HCT116 (cell line): ENCODE measurements at regions not wholly inside any gene's neighbourhood (a gene's known extent, or its start where the extent isn't known, plus 50 kb on each side); places are given as distances from the start of the nearest gene placed in this dataset.

Experiments used
- ATAC-seq: fragments of 200-7000 bp; cut with Tn5 transposase; 2 replicates; pipeline ENCODE4 v1.9.1; 2020; ENCODE audit warnings: mild to moderate bottlenecking, moderate library complexity
- BruUV-seq: library from RNA; stranded (reverse); fragments of 400-500 nt; replicated peaks from 2 replicates; lab custom pipeline; 2021; lab: Mats Ljungman, UMichigan
- CTCF ChIA-PET: fragments of 300-600 bp; sonication (Branson Sonifier 250); formaldehyde crosslinking; loops from one replicate; lab custom pipeline; 2021; ENCODE audit warnings: antibody characterized with exemption; lab: Charles Lee
- POLR2A ChIA-PET: fragments of 300-600, 350-600 bp; sonication (Branson Sonifier 250); formaldehyde crosslinking; loops from one replicate; lab custom pipeline; 2021; ENCODE audit warnings: antibody characterized with exemption; lab: Charles Lee
- RAD21 ChIA-PET, 2 experiments: fragments of 300-600 bp; sonication (Branson Sonifier 250); formaldehyde crosslinking; loops; one replicate each; lab custom pipeline; 2023; ENCODE audit warnings: low total read pairs in 2 of 2; ENCODE audit not compliant: uncharacterized antibody in 2 of 2, unreplicated experiment in 2 of 2, low non-redundant PET in 1 of 2; lab: Charles Lee
- DNase-seq: peaks from one replicate; pipeline ENCODE4 v3.0.0-alpha.2; 2010; ENCODE audit warnings: low read depth, low spot score
- H2AFZ ChIP-seq: fragments of 200-600 bp; shearing (Covaris generic), sonication (generic); 2 replicates; pipeline ENCODE4 v1.6.1; 2017; ENCODE audit warnings: low read depth, mixed run types, mixed read lengths, antibody characterized with exemption, low read length; ENCODE audit not compliant: poor library complexity, severe bottlenecking
- H3K27ac ChIP-seq: 2 replicates; pipeline ENCODE4 v1.5.1; 2012; ENCODE audit warnings: low read depth, low read length
- H3K27me3 ChIP-seq: fragments of 200-600 bp; sonication (generic); 2 replicates; pipeline ENCODE4 v1.6.1; 2016; ENCODE audit warnings: mixed run types, low read length, mixed read lengths; ENCODE audit not compliant: insufficient read depth
- H3K36me3 ChIP-seq, 2 experiments: fragments of 200-500 bp in 1 of 2; fragments of 200-600 bp in 1 of 2; sonication (Bioruptor generic) in 1 of 2; sonication (generic) in 1 of 2; 2 replicates each; pipeline versions ENCODE4 v1.5.1 to v1.6.1; 2014 to 2016; ENCODE audit warnings: low read length in 2 of 2, inconsistent platforms in 1 of 2, mixed read lengths in 1 of 2, mixed run types in 1 of 2; ENCODE audit not compliant: insufficient read depth in 2 of 2, control insufficient read depth in 1 of 2
- H3K4me1 ChIP-seq, 2 experiments: fragments of 200-600 bp in 1 of 2; sonication (generic) in 1 of 2; 2 replicates each; pipeline versions ENCODE4 v1.5.1 to v1.6.1; 2012 to 2017; ENCODE audit warnings: low read length in 2 of 2, inconsistent platforms in 1 of 2, mild to moderate bottlenecking in 1 of 2, mixed read lengths in 1 of 2, mixed run types in 1 of 2, moderate library complexity in 1 of 2; ENCODE audit not compliant: insufficient read depth in 2 of 2, control insufficient read depth in 1 of 2
- H3K4me2 ChIP-seq: fragments of 200-600 bp; sonication (generic); 2 replicates; pipeline ENCODE4 v1.6.1; 2017; ENCODE audit warnings: mixed run types, low read length, mixed read lengths
- H3K4me3 ChIP-seq, 2 experiments: fragments of 200-600 bp in 1 of 2; sonication (generic) in 1 of 2; replicated peaks in 1 of 2; 2 replicates each; pipeline ENCODE4 v1.5.1; 2011 to 2016; ENCODE audit warnings: low read length in 2 of 2, control low read depth in 1 of 2, low read depth in 1 of 2, mild to moderate bottlenecking in 1 of 2, mixed read lengths in 1 of 2, mixed run types in 1 of 2
- H3K79me2 ChIP-seq: fragments of 200-600 bp; sonication (generic); 2 replicates; pipeline ENCODE4 v1.6.1; 2017; ENCODE audit warnings: mild to moderate bottlenecking, mixed run types, low read length, moderate library complexity, mixed read lengths; ENCODE audit not compliant: insufficient read depth
- H3K9ac ChIP-seq: fragments of 200-600 bp; sonication (generic); 2 replicates; pipeline ENCODE4 v1.6.1; 2016; ENCODE audit warnings: low read length, mixed read lengths
- H3K9me2 ChIP-seq: fragments of 200-600 bp; sonication (generic), shearing (Covaris generic); 2 replicates; pipeline ENCODE4 v1.6.1; 2017; ENCODE audit warnings: mixed run types, mild to moderate bottlenecking, moderate library complexity; ENCODE audit not compliant: insufficient read depth
- H3K9me3 ChIP-seq, 2 experiments: fragments of 200-500 bp in 1 of 2; fragments of 200-600 bp in 1 of 2; sonication (Bioruptor generic) in 1 of 2; sonication (generic) in 1 of 2; 2 replicates each; pipeline ENCODE4 v1.6.1; 2014 to 2017; ENCODE audit warnings: low read length in 2 of 2, mixed read lengths in 2 of 2, inconsistent platforms in 1 of 2, low read depth in 1 of 2, mild to moderate bottlenecking in 1 of 2, mixed run types in 1 of 2, moderate library complexity in 1 of 2; ENCODE audit not compliant: control insufficient read depth in 1 of 2, insufficient read depth in 1 of 2
- H4K20me1 ChIP-seq: fragments of 200-600 bp; sonication (generic), shearing (Covaris generic); 2 replicates; pipeline ENCODE4 v1.6.1; 2017; ENCODE audit warnings: mixed run types, mild to moderate bottlenecking, moderate library complexity; ENCODE audit not compliant: insufficient read depth
- CBX3 ChIP-seq: IDR thresholded peaks from 2 replicates; pipeline ENCODE4 v1.6.1; 2012; ENCODE audit warnings: low read depth
- CEBPB ChIP-seq: IDR thresholded peaks from 2 replicates; pipeline ENCODE4 v1.6.1; 2012; ENCODE audit warnings: low read depth
- EZH2 ChIP-seq: fragments of 200-600 bp; sonication (generic); IDR thresholded peaks from 2 replicates; pipeline ENCODE4 v1.6.1; 2017; ENCODE audit warnings: antibody characterized with exemption, mixed run types
- EZH2phosphoT487 ChIP-seq: fragments of 200-600 bp; IDR thresholded peaks from 2 replicates; pipeline ENCODE4 v1.6.1; 2018; ENCODE audit warnings: antibody characterized with exemption, borderline replicate concordance
- FOSL1 ChIP-seq: IDR thresholded peaks from 2 replicates; pipeline ENCODE4 v1.6.1; 2012; ENCODE audit warnings: low read depth
- JUND ChIP-seq: IDR thresholded peaks from 2 replicates; pipeline ENCODE4 v1.6.1; 2012
- MAX ChIP-seq: IDR thresholded peaks from 2 replicates; pipeline ENCODE4 v1.6.1; 2012
- REST ChIP-seq: IDR thresholded peaks from 2 replicates; pipeline ENCODE4 v1.6.1; 2012; ENCODE audit warnings: low read depth
- SRF ChIP-seq: IDR thresholded peaks from 2 replicates; pipeline ENCODE4 v1.6.1; 2012; ENCODE audit warnings: low read depth
- TCF7L2 ChIP-seq: IDR thresholded peaks from 2 replicates; pipeline ENCODE4 v1.7.0; 2011; ENCODE audit warnings: borderline replicate concordance, inconsistent platforms; ENCODE audit not compliant: insufficient read depth, insufficient read length; ENCODE audit errors: extremely low read depth
- YY1 ChIP-seq: IDR thresholded peaks from 2 replicates; pipeline ENCODE4 v1.6.1; 2011; ENCODE audit warnings: low read length, low read depth, moderate library complexity, mild to moderate bottlenecking; ENCODE audit not compliant: insufficient replicate concordance; ENCODE audit errors: extremely low read depth
- intact Hi-C: fragments of 100-400 bp; cut with micrococcal nuclease; formaldehyde crosslinking; loops from 2 replicates; pipeline ENCODE4 v1.10.0; 2022

GRCh38 chr3:166283840-166284239 lies 446.6 kb upstream of the BCHE start:
- H4K20me1 ChIP-seq = no peaks in the 10 kb centered on the region
- no peak overlapping the region for H3K4me3 ChIP-seq
- H3K4me1 ChIP-seq = no peaks in the 10 kb centered on the region
- TF ChIP-seq FOSL1 (no peak), CEBPB (no peak), TCF7L2 (no peak), YY1 (no peak)
- ATAC-seq (no peak), DNase-seq (no peak)
- no peaks in the 10 kb centered on the region for H3K36me3 ChIP-seq
- CTCF ChIA-PET = no interaction called here
- H3K79me2 ChIP-seq = no peaks in the 10 kb centered on the region
- RAD21 ChIA-PET = no interaction called here
- H2AFZ ChIP-seq = no peak overlapping the region
- H3K9me3 ChIP-seq = no peaks in the 10 kb centered on the region
- no peaks in the 10 kb centered on the region for H3K27me3 ChIP-seq
- no peak overlapping the region for H3K4me2 ChIP-seq
- intact Hi-C loops = no loop called here
- no TSS peak for BruUV-seq
- H3K27ac ChIP-seq = no peak overlapping the region
- no peak overlapping the region for H3K9ac ChIP-seq
- no peaks in the 10 kb centered on the region for H3K9me2 ChIP-seq
- POLR2A ChIA-PET = no interaction called here

GRCh38 chr3:166282931-166283330 lies 445.7 kb upstream of the BCHE start:
- no TSS peak for BruUV-seq
- no peak overlapping the region for H3K4me3 ChIP-seq
- no peak for TF ChIP-seq EZH2
- no peak for TF ChIP-seq JUND
- no peak for TF ChIP-seq MAX
- no peak for TF ChIP-seq CBX3
- no peak for TF ChIP-seq REST
- no peak for TF ChIP-seq SRF
- no peak for TF ChIP-seq EZH2phosphoT487
- ChIA-PET POLR2A (no interaction called here), RAD21 (no interaction called here), CTCF (no interaction called here)
- no peaks in the 10 kb centered on the region for H3K79me2 ChIP-seq
- H3K27ac ChIP-seq = no peak overlapping the region
- no peaks in the 10 kb centered on the region for H3K36me3 ChIP-seq
- H3K9me3 ChIP-seq = no peaks in the 10 kb centered on the region
- H2AFZ ChIP-seq = no peak overlapping the region
- no peaks in the 10 kb centered on the region for H3K4me1 ChIP-seq
- H4K20me1 ChIP-seq = no peaks in the 10 kb centered on the region
- H3K27me3 ChIP-seq = no peaks in the 10 kb centered on the region
- H3K9me2 ChIP-seq = no peaks in the 10 kb centered on the region
- no peak for ATAC-seq
- no peak overlapping the region for H3K9ac ChIP-seq
- DNase-seq = no peak
- H3K4me2 ChIP-seq = no peak overlapping the region
- intact Hi-C loops = no loop called here
